Suprapubic skin (tissue), 4 donors: ENCODE measurements at regions not wholly inside any gene's neighbourhood (a gene's known extent, or its start where the extent isn't known, plus 50 kb on each side); places are given as distances from the start of the nearest gene placed in this dataset.
A peak's percentile ranks its signal among the peaks of the same experiment; 100 is the strongest.

Experiments used
- DNase-seq, 2 donors: peaks; one replicate each; pipeline ENCODE4 v3.0.0-alpha.2; 2019; ENCODE audit warnings: low spot score in 2 of 2
- H3K27ac ChIP-seq: fragments of 200-600 bp; sonication (generic); one replicate; pipeline ENCODE4 v1.5.1; 2019
- H3K27me3 ChIP-seq: fragments of 200-600 bp; sonication (generic); one replicate; pipeline ENCODE4 v1.5.1; 2019
- H3K36me3 ChIP-seq: fragments of 200-600 bp; sonication (generic); one replicate; pipeline ENCODE4 v1.5.1; 2019
- H3K4me1 ChIP-seq: fragments of 200-600 bp; sonication (generic); one replicate; pipeline ENCODE4 v1.5.1; 2019
- H3K4me3 ChIP-seq: fragments of 200-600 bp; sonication (generic); one replicate; pipeline ENCODE4 v1.5.1; 2019; ENCODE audit warnings: mild to moderate bottlenecking
- H3K9me3 ChIP-seq: fragments of 200-600 bp; sonication (generic); one replicate; pipeline ENCODE4 v1.5.1; 2019
- CTCF ChIP-seq, 2 donors: fragments of 200-600 bp in 1 of 2; fragments of 450-650 bp in 1 of 2; sonication (generic) in 1 of 2; IDR thresholded peaks; one replicate each; pipeline ENCODE4 v1.5.1; 2016 to 2019; ENCODE audit warnings: antibody characterized with exemption in 2 of 2, mild to moderate bottlenecking in 1 of 2, moderate library complexity in 1 of 2
- EP300 ChIP-seq: sonication (generic); formaldehyde crosslinking; IDR thresholded peaks from one replicate; pipeline ENCODE4 v1.6.1; 2017; ENCODE audit warnings: antibody characterized with exemption
- POLR2A ChIP-seq, 2 donors: fragments of 450-650 bp; IDR thresholded peaks; one replicate each; pipeline ENCODE4 v1.6.1; 2017; ENCODE audit warnings: antibody characterized with exemption in 2 of 2, mild to moderate bottlenecking in 2 of 2, moderate library complexity in 2 of 2
- POLR2AphosphoS5 ChIP-seq, 3 donors: sonication (generic); formaldehyde crosslinking; IDR thresholded peaks; one replicate each; pipeline ENCODE4 v1.6.1; 2017; ENCODE audit warnings: antibody characterized with exemption in 3 of 3
- WGBS: methylation state at CpG from one replicate; pipeline ENCODE4 v1.1.5; 2018; 5-methylcytosine and 5-hydroxymethylcytosine counted together

GRCh38 chr12:86670986-86671385 lies 414.8 kb upstream of the MGAT4C start:
- DNase-seq: no peak
- 75% methylated on average over 4 of the region's 4 CpGs for WGBS

GRCh38 chr12:86669010-86669409 lies 412.8 kb upstream of the MGAT4C start:
- DNase-seq: peak in 1 of 2 donors; percentile 44
- Histone ChIP-seq H3K27ac (no peak overlapping the region), H3K4me3 (no peak overlapping the region), H3K27me3 (no peaks in the 10 kb centered on the region), H3K9me3 (no peaks in the 10 kb centered on the region), H3K36me3 (no peaks in the 10 kb centered on the region), H3K4me1 (peaks cover 5% of the 10 kb centered on the region)
- TF ChIP-seq POLR2AphosphoS5 (IDR thresholded peaks at IDR 0.05): no peak
- 47% methylated on average over 3 of the region's 3 CpGs for WGBS

More at GRCh38 chr12:86670986-86671385, 414.8 kb upstream of the MGAT4C start:
- no peaks in the 10 kb centered on the region for H3K27me3 ChIP-seq
- peaks cover 5% of the 10 kb centered on the region for H3K4me1 ChIP-seq
- no peaks in the 10 kb centered on the region for H3K36me3 ChIP-seq
- no peak for TF ChIP-seq CTCF (IDR thresholded peaks at IDR 0.05)
- TF ChIP-seq POLR2A (IDR thresholded peaks at IDR 0.05): no peak
- no peak for TF ChIP-seq EP300
- no peak for TF ChIP-seq POLR2AphosphoS5 (IDR thresholded peaks at IDR 0.05)
- H3K9me3 ChIP-seq: no peaks in the 10 kb centered on the region
- no peak overlapping the region for H3K4me3 ChIP-seq
- no peak overlapping the region for H3K27ac ChIP-seq

GRCh38 chr12:86666316-86666715 lies 410.1 kb upstream of the MGAT4C start:
- no peak for DNase-seq
- no peaks in the 10 kb centered on the region for H3K9me3 ChIP-seq
- TF ChIP-seq EP300 (no peak), POLR2AphosphoS5 (IDR thresholded peaks at IDR 0.05) (no peak), CTCF (IDR thresholded peaks at IDR 0.05) (no peak), POLR2A (IDR thresholded peaks at IDR 0.05) (no peak)
- H3K4me1 ChIP-seq: peaks cover 5% of the 10 kb centered on the region
- H3K4me3 ChIP-seq: no peak overlapping the region
- no peaks in the 10 kb centered on the region for H3K36me3 ChIP-seq
- H3K27ac ChIP-seq: no peak overlapping the region
- no peaks in the 10 kb centered on the region for H3K27me3 ChIP-seq

GRCh38 chr12:86663716-86664115 lies 407.5 kb upstream of the MGAT4C start:
- Histone ChIP-seq H3K27me3 (no peaks in the 10 kb centered on the region), H3K27ac (no peak overlapping the region), H3K9me3 (no peaks in the 10 kb centered on the region), H3K4me1 (no peaks in the 10 kb centered on the region), H3K4me3 (no peak overlapping the region), H3K36me3 (no peaks in the 10 kb centered on the region)
- DNase-seq: no peak
- no peak for TF ChIP-seq POLR2AphosphoS5 (IDR thresholded peaks at IDR 0.05)
- no peak for TF ChIP-seq EP300
- no peak for TF ChIP-seq POLR2A (IDR thresholded peaks at IDR 0.05)
- no peak for TF ChIP-seq CTCF (IDR thresholded peaks at IDR 0.05)

GRCh38 chr12:86663173-86663572 lies 407.0 kb upstream of the MGAT4C start:
- no peaks in the 10 kb centered on the region for H3K9me3 ChIP-seq
- 83% methylated on average over 3 of the region's 3 CpGs for WGBS
- H3K36me3 ChIP-seq: no peaks in the 10 kb centered on the region
- no peak overlapping the region for H3K27ac ChIP-seq
- no peak for TF ChIP-seq POLR2A (IDR thresholded peaks at IDR 0.05)
- TF ChIP-seq EP300: no peak
- TF ChIP-seq CTCF (IDR thresholded peaks at IDR 0.05): no peak
- H3K27me3 ChIP-seq: no peaks in the 10 kb centered on the region
- H3K4me1 ChIP-seq: no peaks in the 10 kb centered on the region
- no peak for DNase-seq
- H3K4me3 ChIP-seq: no peak overlapping the region

GRCh38 chr12:86662464-86662863 lies 406.3 kb upstream of the MGAT4C start:
- no peak for TF ChIP-seq POLR2AphosphoS5 (IDR thresholded peaks at IDR 0.05)
- no peak for TF ChIP-seq EP300
- no peak for TF ChIP-seq CTCF (IDR thresholded peaks at IDR 0.05)
- TF ChIP-seq POLR2A (IDR thresholded peaks at IDR 0.05): no peak
- WGBS: 60% methylated on average over 1 of the region's 1 CpG
- no peaks in the 10 kb centered on the region for H3K9me3 ChIP-seq
- no peaks in the 10 kb centered on the region for H3K4me1 ChIP-seq
- no peak overlapping the region for H3K27ac ChIP-seq
- no peaks in the 10 kb centered on the region for H3K36me3 ChIP-seq
- no peak overlapping the region for H3K4me3 ChIP-seq
- no peak for DNase-seq
- H3K27me3 ChIP-seq: no peaks in the 10 kb centered on the region
